Stimulated activated CD8-positive, alpha-beta memory T cell treated with anti-CD3 and anti-CD28 coated beads, Interleukin-15, amount 100 ng/mL, for 1 hour (primary cell): ENCODE measurements at regions not wholly inside any gene's neighbourhood (a gene's known extent, or its start where the extent isn't known, plus 50 kb on each side); places are given as distances from the start of the nearest gene placed in this dataset.
"Not testable (repeated sequence)": the region's sequence is repeated elsewhere in the genome, so short reads cannot be mapped to it uniquely, and the experiment has no call there.

Experiments
- DNase-seq: peaks from one replicate; pipeline ENCODE4 v3.0.0-alpha.2; 2020; ENCODE audit warnings: low read depth

GRCh38 chr2:194985258-194985657 lies 671.8 kb upstream of the SLC39A10 start:
- no peak for DNase-seq

GRCh38 chr2:194962254-194962653 lies 694.8 kb upstream of the SLC39A10 start:
- DNase-seq: no peak

GRCh38 chr2:194954218-194954617 lies 702.8 kb upstream of the SLC39A10 start:
- DNase-seq: no peak

- no peak for DNase-seq
Measured at GRCh38 chr2:194946826-194947225, 710.2 kb upstream of the SLC39A10 start.

- no peak for DNase-seq
Measured at GRCh38 chr2:194938066-194938465, 719.0 kb upstream of the SLC39A10 start.

- no peak for DNase-seq
Measured at GRCh38 chr2:194927489-194927888, 729.5 kb upstream of the SLC39A10 start.

GRCh38 chr2:194926873-194927272 lies 730.2 kb upstream of the SLC39A10 start:
- DNase-seq: no peak

- DNase-seq: no peak
Measured at GRCh38 chr2:194925742-194926141, 731.3 kb upstream of the SLC39A10 start.

- no peak for DNase-seq
Measured at GRCh38 chr2:194917519-194917918, 739.5 kb upstream of the SLC39A10 start.

GRCh38 chr2:194915485-194915884 lies 741.5 kb upstream of the SLC39A10 start:
- no peak for DNase-seq

- no peak for DNase-seq
Measured at GRCh38 chr2:194907569-194907968, 749.5 kb upstream of the SLC39A10 start.

GRCh38 chr2:194896871-194897270 lies 760.2 kb upstream of the SLC39A10 start:
- DNase-seq: no peak

- no peak for DNase-seq
Measured at GRCh38 chr2:194883711-194884110, 773.3 kb upstream of the SLC39A10 start.

GRCh38 chr2:194870974-194871535 lies 786.0 kb upstream of the SLC39A10 start:
- no peak for DNase-seq

GRCh38 chr2:194867328-194867727 lies 789.7 kb upstream of the SLC39A10 start:
- DNase-seq: no peak

GRCh38 chr2:194854941-194855340 lies 802.1 kb upstream of the SLC39A10 start:
- DNase-seq: no peak

GRCh38 chr2:194842871-194843270 lies 814.2 kb upstream of the SLC39A10 start:
- no peak for DNase-seq

GRCh38 chr2:194834371-194834770 lies 822.7 kb upstream of the SLC39A10 start:
- DNase-seq: not testable (repeated sequence)

GRCh38 chr2:194826241-194826640 lies 830.8 kb upstream of the SLC39A10 start:
- no peak for DNase-seq

GRCh38 chr2:194824450-194824849 lies 832.6 kb upstream of the SLC39A10 start:
- no peak for DNase-seq

GRCh38 chr2:194822657-194823056 lies 834.4 kb upstream of the SLC39A10 start:
- DNase-seq: no peak

GRCh38 chr2:194822097-194822496 lies 834.9 kb upstream of the SLC39A10 start:
- DNase-seq: no peak

- no peak for DNase-seq
Measured at GRCh38 chr2:194819367-194819766, 837.7 kb upstream of the SLC39A10 start.

- no peak for DNase-seq
Measured at GRCh38 chr2:194815475-194815874, 841.6 kb upstream of the SLC39A10 start.

- no peak for DNase-seq
Measured at GRCh38 chr2:194802589-194802988, 854.4 kb upstream of the SLC39A10 start.
